NB4 (cell line): ENCODE measurements at regions not wholly inside any gene's neighbourhood (a gene's known extent, or its start where the extent isn't known, plus 50 kb on each side); places are given as distances from the start of the nearest gene placed in this dataset.

Source experiments
- DNase-seq: peaks from one replicate; pipeline ENCODE4 v3.0.0; 2010; ENCODE audit warnings: low read depth
- H3K4me3 ChIP-seq: one replicate; pipeline ENCODE4 v1.5.1; 2011; ENCODE audit warnings: mild to moderate bottlenecking, low read depth, low read length, moderate library complexity
- CTCF ChIP-seq: IDR thresholded peaks from one replicate; pipeline ENCODE4 v1.5.1; 2012; ENCODE audit warnings: low read depth, low read length
- MYC ChIP-seq: IDR thresholded peaks from 2 replicates; pipeline ENCODE4 v1.6.1; 2011; ENCODE audit warnings: low read depth, low read length
- POLR2A ChIP-seq: IDR thresholded peaks from 2 replicates; pipeline ENCODE4 v1.6.1; 2011; ENCODE audit warnings: mild to moderate bottlenecking; ENCODE audit not compliant: insufficient read length; ENCODE audit errors: extremely low read depth
- TF ChIP-seq, protein P1 (sequence below): IDR thresholded peaks from 2 replicates; pipeline ENCODE4 v1.6.1; 2011; ENCODE audit warnings: low read depth, low read length

GRCh38 chr2:226136739-226137138, 662.9 kb downstream of the IRS1 start:
- no peak for TF ChIP-seq POLR2A
- TF ChIP-seq MYC, result peak; percentile 29; the same call in 1 of the 2 replicates
- TF ChIP-seq, protein P1, sequence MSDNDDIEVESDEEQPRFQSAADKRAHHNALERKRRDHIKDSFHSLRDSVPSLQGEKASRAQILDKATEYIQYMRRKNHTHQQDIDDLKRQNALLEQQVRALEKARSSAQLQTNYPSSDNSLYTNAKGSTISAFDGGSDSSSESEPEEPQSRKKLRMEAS, result peak; percentile 44; the same call in 1 of the 2 replicates
- DNase-seq, result peak; percentile 97
- peak overlapping the region; percentile 4 for H3K4me3 ChIP-seq

GRCh38 chr2:226135861-226136548, 663.6 kb downstream of the IRS1 start:
- TF ChIP-seq, protein P1, result no peak
- TF ChIP-seq POLR2A (no peak), CTCF (no peak), MYC (no peak)
- peak; percentile 37 for DNase-seq
- no peak overlapping the region for H3K4me3 ChIP-seq

GRCh38 chr2:226132323-226133215, 667.1 kb downstream of the IRS1 start:
- H3K4me3 ChIP-seq, result no peak overlapping the region
- TF ChIP-seq CTCF (no peak), POLR2A (no peak), MYC (no peak)
- TF ChIP-seq, protein P1, result no peak
- DNase-seq, result no peak

DNA sequence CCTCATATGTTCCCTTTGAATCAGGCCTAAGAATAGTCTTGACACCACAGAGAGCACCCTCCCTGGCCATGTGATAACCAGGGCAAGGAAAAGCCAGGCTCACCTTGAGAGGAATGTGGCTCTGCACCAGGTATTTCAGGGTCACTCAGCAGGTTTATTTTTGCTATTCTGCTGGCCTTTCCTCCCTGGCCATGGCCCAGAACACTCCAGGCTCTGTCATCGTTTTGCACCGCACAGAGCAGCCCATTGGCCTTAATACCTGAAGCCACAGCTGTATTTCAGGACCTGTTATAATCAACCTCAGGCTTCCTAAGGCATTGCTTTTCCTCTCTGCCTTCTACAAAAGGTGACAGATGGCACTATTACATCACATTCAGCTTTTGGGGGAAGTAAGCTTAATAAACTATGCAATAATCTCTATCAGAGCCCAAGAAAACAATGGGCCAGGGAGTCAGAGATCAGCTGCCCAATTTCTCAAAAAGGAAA, 668.3 kb downstream of the IRS1 start:
- TF ChIP-seq POLR2A (no peak), MYC (no peak), CTCF (no peak)
- TF ChIP-seq, protein P1, result no peak
- no peak overlapping the region for H3K4me3 ChIP-seq
- DNase-seq, result peak; percentile 63

- peak; percentile 66 for DNase-seq
- TF ChIP-seq, protein P1, result no peak
- TF ChIP-seq CTCF (no peak), POLR2A (no peak), MYC (no peak)
- no peak overlapping the region for H3K4me3 ChIP-seq
These were observed 669.4 kb downstream of the IRS1 start for GRCh38 chr2:226130192-226130591.
